ENCODE measurements at regions not wholly inside any gene's neighbourhood (a gene's known extent, or its start where the extent isn't known, plus 50 kb on each side); places are given as distances from the start of the nearest gene placed in this dataset.

- H3K4me1 ChIP-seq (ENCODE audit: control insufficient read depth, insufficient read depth, low read length), result no peaks in the 10 kb centered on the region
- ChIA-PET CTCF (no interaction called here), SMC1A (ENCODE audit: uncharacterized antibody, unreplicated experiment) (no interaction called here), RAD21 (ENCODE audit: unreplicated experiment) (no interaction called here), POLR2A (no interaction called here)
- no peaks in the 10 kb centered on the region for H4K20me1 ChIP-seq (ENCODE audit: control insufficient read depth, insufficient read depth)
- FAIRE-seq, result no peak
- no peaks in the 10 kb centered on the region for H3K36me3 ChIP-seq (ENCODE audit: control insufficient read depth in 2 of 2, insufficient read depth in 2 of 2, low read length in 1 of 2)
- no peak overlapping the region for H2AFZ ChIP-seq (ENCODE audit: control insufficient read depth, low read depth, low read length)
- no peak for DNase-seq (ENCODE audit: low read depth, low spot score)
- ATAC-seq, result no peak
- no peak overlapping the region for H3K9ac ChIP-seq (ENCODE audit: control insufficient read depth, insufficient read depth, low read length)
- no peak overlapping the region for H3K4me2 ChIP-seq (ENCODE audit: control insufficient read depth, insufficient read depth)
- no peaks in the 10 kb centered on the region for H3K9me3 ChIP-seq (replicated peaks; ENCODE audit: control insufficient read depth, insufficient read depth, low read length)
- 12% methylated on average over 3 of the region's 3 CpGs for WGBS (ENCODE audit: insufficient coverage, insufficient replicate concordance, low lambda C conversion rate, missing lambda C conversion rate)
- H3K79me2 ChIP-seq (ENCODE audit: control insufficient read depth, insufficient read depth, low read length), result no peaks in the 10 kb centered on the region
- H3K27me3 ChIP-seq (replicated peaks in 1 of 2; ENCODE audit: control insufficient read depth in 2 of 2, insufficient read depth in 2 of 2, low read length in 1 of 2), result no peaks in the 10 kb centered on the region
- no TSS peak for BruUV-seq (replicated peaks)
- intact Hi-C loops (cut with micrococcal nuclease; ENCODE audit: unreplicated experiment), result no loop called here
- no peak overlapping the region for H3K4me3 ChIP-seq
- TF ChIP-seq RELA (IDR thresholded peaks at IDR 0.05; ENCODE audit: borderline replicate concordance, partially characterized antibody) (no peak), SUPT20H (IDR thresholded peaks at IDR 0.05; ENCODE audit: borderline replicate concordance, control insufficient read depth, low read depth, low read length) (no peak), CBX5 (IDR thresholded peaks at IDR 0.05; ENCODE audit: low read depth) (no peak), MYB (IDR thresholded peaks at IDR 0.05; ENCODE audit: borderline replicate concordance, low read depth, low read length) (no peak), MEF2B (IDR thresholded peaks at IDR 0.05; ENCODE audit: partially characterized antibody, poor library complexity, severe bottlenecking) (no peak), BCL11A (IDR thresholded peaks at IDR 0.05; ENCODE audit: low read depth, low read length) (no peak), SMAD5 (IDR thresholded peaks at IDR 0.05; ENCODE audit: low read depth) (no peak), ZBTB33 (IDR thresholded peaks at IDR 0.05) (no peak)
- in situ Hi-C loops (cut with MboI), result no loop called here
- H3K27ac ChIP-seq (ENCODE audit: control insufficient read depth, insufficient read depth), result no peak overlapping the region
These were observed 468.0 kb upstream of the KLHL4 start for GRCh38 chrX:87049567-87049966.
